GM21390 (cell line): ENCODE measurements at regions not wholly inside any gene's neighbourhood (a gene's known extent, or its start where the extent isn't known, plus 50 kb on each side); places are given as distances from the start of the nearest gene placed in this dataset.

Experiments used
- ATAC-seq: cut with Tn5 transposase; IDR thresholded peaks from one replicate; pipeline ENCODE4 v1.9.1; 2021; ENCODE audit not compliant: unreplicated experiment

DNA sequence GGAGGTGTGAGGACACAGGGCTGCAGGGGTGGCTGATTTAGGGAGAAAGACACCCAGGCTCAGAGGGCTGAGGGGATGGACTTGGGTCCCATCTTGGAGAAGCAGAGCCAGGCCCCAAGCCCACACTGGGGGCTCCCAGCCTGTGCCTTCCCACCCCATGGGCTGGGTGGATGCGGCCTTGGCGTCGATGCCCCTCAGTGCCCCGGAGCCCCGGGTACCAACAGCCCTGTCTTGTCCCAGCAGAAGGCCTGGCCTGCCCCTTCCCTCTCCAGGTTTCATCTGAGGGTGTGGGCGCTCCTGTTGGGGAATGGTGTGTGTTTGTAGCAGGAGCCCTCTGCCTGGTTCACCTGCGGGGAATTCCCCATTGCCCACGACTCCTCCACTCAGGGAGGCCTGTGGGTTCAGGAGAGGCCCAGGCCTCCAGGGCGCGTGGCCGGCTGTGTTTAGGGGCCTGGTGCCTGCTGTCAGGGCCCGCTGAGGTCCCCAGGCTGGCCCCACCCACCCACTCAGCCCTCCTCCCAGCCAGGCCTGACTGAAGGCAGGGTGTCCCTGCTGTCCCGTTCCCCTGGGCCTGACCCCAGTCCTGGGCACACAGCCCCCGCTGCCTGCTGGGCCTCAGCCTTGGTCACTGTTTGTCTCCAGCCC is 51.1 kb upstream of the BEGAIN start:
- ATAC-seq: no peak

DNA sequence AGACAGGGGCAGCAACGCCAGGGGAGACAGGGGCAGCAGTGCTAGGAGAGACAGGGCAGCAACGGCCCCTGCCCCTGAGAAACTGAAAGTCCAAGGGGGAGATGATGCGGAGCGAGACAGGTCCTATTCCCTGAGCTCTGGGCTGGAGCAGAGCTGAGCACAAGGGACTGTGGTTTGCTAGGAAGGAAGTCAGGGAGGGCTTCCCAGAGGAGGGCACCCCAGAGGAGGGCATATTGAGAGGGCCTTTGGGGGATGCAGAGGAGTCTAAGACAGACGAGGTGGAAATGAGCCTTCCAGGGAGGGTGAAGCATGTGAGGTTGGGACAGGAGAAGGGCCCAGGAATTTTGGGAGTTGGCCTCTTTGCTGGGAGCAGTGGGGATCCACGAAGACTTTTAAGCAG is 52.1 kb upstream of the BEGAIN start:
- no peak for ATAC-seq

DNA sequence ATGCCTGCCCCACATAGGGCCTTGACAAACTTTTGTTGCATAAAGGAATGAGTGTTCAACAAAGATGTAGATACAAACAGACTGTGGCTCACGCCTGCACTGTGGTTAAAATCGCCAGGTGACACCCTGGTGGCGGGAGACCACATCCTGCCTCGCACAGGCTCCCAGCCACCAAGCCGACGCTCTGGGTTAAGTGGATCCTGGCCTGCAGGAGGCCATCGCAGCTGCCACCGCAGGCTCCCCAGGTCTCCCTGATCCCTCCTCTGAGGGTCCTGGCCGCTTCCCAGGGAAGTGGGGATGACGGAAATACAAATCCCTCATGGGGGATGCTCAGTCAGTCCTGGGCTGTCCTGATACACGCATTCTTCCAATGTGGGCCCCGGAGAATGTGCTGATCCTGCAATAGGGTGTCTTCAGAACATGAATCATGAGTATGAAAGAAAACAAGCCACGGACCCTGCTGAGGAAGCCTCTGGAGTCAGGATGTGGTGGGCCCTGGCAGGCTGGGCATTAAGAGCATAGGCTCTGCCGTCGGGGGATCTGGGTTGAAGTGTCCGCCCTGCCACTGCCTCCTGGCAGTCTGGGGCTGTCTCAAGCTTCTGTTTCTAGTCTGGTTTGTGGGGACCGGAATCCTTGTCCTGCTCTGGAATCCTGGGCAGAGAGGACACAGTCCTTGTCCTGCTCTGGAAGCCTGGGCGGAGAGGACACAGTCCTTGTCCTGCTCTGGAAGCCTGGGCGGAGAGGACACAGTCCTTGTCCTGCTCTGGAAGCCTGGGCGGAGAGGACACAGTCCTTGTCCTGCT is 53.5 kb upstream of the BEGAIN start:
- peak; percentile 92 for ATAC-seq

DNA sequence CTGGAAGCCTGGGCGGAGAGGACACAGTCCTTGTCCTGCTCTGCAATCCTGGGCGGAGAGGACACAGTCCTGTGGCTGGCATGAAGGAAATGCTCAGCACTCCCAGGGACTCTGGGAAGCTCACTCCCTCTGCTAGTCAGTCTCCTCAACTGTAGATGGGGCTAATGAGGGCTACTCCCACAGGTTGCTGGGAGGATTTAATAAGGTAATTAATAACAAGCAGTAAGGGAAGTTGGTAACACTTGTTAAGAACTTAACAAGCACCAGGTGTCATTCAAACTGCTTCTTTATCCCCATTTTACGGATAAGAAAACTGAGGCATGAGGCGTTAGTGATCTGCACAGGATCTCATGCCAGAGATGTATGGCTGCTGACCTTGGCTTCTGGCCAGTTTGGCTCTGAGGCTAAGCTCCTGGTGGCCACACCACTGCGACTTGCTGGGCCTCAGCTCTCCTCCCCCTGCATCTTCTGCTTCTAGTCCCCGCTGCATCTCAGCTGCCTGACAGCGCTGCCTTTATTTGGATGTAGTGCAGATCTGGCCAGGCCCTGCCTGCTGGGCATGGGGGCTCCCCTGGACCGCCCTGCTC is 54.1 kb upstream of the BEGAIN start:
- ATAC-seq: no peak

DNA sequence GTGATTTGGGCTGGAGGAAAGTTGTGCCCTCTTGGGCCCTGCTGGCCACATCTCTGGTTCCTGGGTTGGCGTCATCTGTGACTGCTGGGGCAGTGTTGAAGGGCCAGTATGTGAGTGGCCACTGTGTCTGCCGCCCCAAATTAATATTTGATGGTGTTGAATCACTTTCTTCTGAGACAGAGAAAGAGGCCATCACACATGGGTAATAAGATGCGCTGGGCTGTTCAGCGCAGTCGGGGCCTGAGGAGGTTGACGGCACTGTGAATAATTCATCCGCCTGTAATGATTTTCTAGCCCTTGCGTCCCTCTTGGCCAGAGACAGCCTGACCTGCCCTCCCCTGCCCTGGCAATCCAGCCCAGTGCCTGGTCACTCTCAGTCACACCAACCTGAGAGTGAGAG is 56.2 kb upstream of the BEGAIN start:
- ATAC-seq: no peak

DNA sequence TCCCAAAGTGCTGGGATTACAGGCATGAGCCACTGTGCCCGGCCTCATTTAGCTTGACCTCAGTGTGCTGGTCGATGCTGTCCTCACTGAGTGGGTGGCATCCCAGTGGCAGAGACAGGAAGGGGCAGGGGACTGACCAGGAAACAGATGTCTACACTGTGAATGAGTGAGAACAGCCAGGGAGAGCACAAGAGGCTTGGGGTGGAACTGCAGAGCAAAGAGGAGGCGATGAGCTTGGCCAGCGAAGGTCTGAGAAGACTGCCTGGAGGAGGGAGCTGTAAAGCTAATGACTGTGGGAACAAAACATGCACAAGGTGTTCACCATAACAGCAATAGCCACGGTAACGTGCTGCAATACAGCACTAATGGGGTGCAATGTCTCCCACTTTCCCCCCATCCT is 57.2 kb upstream of the BEGAIN start:
- no peak for ATAC-seq

DNA sequence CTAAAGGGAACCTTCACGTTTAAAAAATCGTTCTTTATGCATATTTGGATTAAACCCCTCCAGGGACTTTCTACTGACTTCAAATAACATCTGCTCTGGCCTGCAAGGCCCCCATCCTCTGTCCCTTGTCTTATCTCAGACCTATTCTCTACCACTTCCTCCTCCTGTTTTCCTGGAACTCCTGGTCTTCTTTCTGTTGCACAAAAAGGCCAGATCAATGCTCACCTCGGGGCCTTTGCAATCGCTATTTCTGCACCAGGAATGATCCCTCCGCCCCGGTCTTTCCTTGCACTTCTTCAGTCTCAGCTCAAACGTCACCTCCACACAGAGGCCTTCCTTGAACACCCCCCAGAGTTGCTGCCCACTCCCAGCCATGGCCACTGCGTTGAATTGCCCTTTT is 57.6 kb upstream of the BEGAIN start:
- no peak for ATAC-seq

DNA sequence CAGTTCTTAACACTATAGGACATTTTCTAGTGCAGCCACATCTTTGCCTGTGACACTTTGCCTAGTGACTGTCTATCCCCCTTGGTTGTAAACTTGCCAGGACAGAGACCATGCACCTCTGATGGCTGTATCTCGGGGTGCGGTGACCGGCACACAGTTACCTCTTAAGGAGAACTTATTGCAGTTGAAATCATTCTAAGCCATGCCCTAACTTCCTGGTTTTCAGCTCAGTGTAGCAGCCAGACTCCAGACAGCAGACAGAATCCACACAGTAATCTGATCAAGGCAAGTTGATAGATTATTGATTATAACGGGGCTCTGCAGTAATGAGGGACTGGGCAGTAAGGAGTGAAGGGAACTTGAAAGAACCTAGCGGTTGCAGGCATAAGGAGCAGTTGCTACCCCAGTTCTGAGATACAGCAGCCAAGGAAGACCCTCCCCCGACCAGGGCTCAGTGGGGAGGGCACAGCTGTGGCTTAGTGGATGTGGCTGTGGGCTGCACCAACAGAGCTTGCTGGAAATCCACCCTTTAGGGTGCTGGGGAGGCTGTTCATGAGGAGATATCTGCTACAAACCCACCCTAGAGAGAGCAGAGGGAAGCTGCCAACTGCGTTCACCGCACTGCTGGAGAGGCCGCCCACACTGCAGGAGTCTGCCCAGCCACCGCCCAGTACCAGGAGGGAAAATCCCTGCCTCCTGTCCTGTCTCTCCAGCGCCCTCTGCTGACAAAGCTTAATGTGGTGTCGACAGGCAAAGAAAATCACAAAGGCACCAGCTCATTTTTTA is 58.2 kb upstream of the BEGAIN start:
- ATAC-seq: peak; percentile 67

DNA sequence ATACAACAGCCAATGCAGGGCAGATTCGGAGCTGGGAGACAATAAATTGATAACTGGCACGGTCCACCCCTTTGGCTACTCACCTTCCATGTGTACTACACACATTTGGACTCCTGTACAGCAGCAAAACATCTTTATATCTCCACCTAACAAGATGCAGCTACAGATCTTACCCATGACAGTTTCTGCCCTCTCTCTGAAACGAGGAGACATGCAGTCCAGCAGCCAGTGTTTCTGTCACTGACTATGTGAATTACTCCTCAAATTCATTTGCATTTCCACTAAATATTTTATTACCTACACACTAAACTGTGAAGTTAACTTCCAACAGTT is 58.7 kb upstream of the BEGAIN start:
- no peak for ATAC-seq

DNA sequence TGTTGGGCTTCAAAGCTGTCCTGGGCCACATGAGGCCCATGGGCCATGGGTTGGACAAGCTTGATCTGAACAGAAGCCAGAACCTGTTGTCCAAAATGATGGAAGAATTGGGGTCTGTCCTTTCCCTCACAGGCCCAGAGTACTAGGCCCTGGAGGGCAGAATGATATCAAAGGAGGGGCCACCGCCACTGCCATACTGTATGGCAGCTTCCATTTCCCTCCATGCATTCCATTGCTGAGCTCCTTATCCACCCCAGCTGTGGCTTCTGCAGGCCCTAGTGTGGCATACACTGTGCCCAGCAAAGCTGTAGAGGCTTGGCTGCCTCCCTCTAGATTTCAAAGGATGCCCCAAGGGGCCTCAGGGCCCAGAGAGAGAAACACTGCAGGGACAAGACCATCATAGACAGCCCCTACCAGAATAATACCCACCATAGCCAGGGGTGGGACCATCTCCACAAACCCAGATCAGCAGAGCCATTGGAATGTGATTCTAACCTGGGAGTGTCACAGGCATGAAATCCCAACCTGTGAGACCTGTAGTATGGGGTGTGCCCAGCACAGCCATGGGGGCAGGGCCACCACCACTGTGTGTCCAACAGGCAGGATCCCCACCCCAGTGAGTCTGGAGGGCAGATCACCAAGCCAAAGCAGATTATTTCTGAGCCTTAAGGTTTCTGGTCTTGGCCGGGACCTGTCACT is 61.4 kb upstream of the BEGAIN start:
- no peak for ATAC-seq

DNA sequence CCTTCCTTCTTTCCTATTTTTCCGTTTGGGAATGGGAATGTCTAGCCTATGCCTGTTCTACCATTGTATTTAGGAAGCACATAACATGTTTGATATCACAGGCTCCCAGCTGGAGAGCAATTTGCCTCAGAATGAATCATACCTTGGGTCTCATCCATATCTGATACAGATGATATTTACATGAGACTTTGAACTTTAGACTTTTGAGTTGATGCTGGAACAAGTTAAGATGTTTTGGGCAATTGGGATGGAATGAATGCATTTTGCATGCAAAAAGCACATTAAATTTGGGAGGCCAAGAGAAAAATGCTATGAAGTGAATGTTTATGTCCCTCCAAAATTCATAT is 61.9 kb upstream of the BEGAIN start:
- no peak for ATAC-seq

DNA sequence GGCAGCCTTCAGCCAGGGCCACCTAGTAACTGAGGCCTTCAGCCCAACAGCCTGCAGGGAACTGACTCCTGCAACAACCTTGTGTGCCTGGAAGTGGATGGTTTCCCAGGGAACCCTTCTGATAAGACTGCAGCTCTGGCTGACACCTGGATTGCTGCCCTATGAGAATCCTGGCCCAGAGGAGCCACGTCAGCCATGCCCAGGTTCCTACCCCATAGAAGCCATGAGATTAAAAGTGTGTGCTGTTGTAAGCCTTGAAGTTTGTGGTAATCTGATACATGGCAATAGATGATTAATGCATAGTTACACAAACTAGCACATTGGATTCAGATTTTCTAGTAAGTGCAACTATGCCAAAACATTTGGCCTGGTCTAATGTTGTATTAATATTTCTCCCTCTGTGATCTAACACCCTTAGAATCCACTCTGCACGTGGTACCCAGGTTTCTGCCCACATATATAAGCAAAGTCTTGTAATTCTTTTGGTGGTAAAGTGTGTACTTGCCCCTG is 64.8 kb upstream of the BEGAIN start:
- ATAC-seq: no peak

DNA sequence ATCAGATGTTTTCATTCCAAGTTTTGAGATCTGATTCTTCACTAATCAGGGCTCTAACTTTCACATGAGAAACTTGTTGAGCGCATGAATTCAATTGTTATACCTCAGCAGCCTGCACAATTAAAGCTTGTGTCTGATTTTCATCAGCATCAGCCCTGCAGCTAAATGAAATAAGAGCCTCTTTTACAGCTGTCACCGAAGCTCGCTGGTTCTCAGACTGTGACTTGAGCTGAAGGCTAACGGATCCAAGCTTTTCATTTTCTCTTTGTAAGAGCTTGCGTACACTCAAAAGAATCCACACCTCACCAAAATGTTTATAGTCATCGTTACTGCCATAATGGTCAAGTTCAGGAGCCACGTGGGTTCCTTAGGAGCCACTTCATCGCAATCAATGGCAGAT is 65.5 kb upstream of the BEGAIN start:
- ATAC-seq: no peak

DNA sequence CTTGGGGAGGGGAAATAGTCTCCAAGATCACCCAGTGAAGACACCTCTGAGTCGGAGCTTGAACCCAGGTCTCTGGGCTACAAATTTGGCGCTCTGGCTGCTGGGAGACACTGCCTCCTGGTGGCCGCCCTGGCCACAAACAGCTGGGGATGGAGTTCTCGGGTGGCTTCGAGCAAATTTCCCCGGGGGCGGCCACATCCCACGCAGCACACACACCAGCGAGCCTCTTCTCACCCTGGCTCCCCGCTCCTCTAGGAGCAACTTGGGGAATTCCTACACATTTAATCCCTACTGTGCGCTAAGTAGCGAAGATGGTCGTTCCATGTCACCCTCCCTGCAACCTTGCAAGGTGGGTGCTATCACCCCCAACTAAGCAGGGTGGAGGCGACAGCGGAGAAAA is 66.2 kb upstream of the BEGAIN start:
- ATAC-seq: no peak

DNA sequence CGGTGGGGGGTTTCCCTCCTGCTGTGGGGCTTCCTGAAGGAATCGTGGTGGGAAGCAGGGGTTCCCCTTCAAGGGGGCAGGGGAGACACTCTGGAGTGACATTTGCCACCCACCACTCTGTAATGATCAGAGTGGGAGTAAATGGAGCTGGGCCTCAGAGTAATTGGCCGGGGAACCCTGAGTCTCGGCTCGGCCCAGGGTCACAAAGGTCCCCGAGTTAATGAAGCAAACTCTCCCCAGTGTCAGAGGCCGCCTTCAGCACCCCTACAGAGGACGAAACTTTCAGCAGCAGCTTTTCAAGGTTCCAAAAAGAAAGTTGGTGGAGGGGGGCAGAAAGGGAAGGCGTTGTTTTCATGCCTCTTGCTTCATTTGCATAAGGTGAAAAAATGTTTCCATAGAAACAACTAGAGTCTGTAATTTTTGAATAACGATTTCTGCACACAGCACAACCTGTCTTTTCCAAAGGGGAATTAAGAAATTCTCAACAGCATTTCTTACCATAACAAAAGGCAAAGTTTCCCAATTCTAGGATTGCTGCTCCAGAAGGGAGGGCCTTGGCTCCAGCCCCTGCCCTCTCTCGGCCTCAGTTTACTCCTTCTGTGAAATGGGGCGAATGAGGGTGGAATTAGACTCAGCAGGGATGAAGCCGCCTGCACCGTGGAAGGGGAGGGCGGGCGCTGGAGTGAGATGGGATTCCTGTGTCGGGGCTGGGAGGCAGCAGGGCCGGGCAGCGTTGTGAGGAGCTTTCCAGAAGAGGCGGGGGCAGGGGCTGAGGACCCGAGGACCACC is 67.0 kb upstream of the BEGAIN start:
- ATAC-seq: no peak

DNA sequence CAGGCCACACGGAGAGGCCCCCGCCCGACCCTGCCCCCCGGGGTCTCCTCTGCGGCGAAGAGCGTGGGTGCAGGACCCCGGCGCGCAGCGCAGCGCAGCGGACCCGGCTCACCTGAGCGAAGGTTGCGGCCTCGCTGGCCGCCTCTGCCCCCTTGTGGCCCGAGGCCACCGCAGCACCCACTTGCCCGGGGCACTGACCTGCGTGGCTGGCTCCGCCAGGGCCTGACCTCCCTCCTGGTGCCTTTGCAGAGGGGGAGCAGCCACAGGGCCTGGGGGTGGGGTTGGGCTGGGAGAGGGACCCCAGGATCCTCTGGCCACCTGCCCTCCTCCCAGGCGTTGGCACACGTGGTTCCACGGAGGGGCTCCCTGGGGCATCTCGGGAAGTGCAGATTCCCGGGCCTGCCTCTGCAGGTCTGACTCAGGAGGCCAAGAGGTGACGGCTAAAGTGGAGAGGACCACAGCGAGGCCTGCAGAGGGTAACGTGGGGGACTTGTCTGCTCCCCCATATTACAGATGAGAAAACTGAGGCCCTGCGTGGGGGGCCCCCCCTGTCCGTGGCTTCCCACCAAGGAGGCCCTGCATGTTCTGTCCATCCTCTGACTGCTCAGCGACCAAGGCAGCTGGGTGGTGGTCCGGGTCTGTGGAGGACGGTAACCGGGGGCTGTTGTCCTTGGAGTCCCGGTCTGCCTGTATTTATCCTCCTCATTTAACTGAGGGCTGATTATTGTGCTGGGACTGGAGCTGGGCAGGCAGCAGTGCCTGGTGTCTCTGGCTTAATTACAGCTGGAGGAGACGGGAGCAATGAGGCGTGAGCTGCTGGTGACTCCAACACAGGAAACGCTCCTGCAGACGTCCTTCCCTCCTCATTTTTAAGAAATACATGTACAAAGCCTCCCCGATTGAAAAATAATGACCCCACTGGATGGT is 67.9 kb upstream of the BEGAIN start:
- ATAC-seq: no peak

DNA sequence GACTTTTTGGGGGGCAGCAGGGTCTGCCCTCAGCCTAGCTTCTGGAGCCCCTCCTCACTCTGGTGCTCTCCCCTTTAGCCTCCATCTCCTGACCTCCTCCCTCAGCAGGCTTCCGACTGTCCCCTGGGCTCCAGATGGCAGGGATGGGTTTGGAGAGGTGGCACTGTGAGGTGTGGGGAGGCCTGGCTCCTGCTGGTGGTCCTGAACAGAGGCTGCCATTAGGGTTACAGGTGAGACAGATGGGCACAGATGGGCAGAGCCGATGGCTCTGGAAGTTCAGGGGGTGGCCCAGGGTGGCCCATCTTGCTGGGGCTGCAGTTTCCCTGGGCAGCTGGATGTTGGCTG is 68.5 kb upstream of the BEGAIN start:
- no peak for ATAC-seq

DNA sequence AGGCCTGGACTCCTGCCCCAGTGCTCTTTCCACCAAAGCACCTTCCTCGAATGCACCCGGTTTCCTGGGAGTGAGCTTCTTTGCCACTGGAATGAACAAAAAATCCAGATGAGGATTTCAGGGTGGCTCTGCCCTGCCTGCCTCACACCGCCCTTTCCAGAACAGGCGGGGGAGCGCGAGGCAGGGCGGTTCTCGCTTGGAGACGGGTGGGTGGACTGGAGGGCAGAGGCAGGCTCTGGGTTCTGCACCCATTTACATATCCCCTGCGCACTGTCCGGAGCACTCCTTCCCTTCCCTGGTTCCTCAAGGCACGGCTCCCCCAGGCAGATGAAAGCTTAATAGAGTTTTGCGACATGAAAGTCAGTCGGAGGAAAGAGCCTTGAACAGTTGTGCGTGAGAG is 69.7 kb upstream of the DLK1 start:
- no peak for ATAC-seq

DNA sequence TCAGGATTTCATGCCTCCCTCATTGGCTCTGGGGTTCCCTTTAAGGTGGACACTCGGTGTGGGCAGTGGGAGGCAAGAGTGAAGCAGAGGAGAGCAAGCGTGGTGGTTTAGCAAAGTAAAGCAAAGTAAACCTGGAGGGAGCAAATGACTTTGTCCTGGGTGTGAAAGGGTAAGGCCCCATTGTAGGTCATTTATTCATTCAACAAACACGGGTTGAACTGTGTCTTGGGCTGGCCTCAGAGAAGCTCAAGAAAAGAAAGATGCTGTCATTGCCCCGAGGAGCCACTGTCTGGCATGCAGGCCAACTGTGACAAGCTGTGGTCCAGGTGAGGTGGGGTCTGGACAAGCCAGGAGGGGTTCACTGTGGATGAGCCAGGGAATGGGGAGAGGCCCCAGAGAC is 68.9 kb upstream of the DLK1 start:
- no peak for ATAC-seq
